ENCODE measurements at regions not wholly inside any gene's neighbourhood (a gene's known extent, or its start where the extent isn't known, plus 50 kb on each side); places are given as distances from the start of the nearest gene placed in this dataset.
"Not testable (repeated sequence)": the region's sequence is repeated elsewhere in the genome, so short reads cannot be mapped to it uniquely, and the experiment has no call there.

DNA sequence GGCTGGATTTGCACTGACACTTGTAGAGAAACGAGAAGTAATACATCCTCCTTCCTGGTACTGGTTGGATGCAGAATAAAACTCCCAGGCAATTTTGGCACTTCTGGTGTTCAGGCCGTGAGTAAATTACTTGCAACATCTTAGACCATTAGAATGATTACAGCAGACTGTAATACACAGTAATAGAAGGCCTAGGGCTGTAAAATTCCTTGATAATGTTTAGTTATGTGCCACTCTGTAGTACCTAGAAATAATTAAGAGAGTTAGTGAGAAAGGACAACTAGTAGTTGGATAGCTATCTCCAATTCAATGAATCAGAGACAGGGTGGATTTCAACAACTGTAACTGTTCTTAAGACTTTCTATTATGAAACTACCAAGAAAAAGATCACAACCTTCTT lies 356.3 kb upstream of the SETBP1 start:
- Histone ChIP-seq H3K27ac (ENCODE audit: low read length) (no peak overlapping the region), H3K4me1 (ENCODE audit: control insufficient read depth, insufficient read depth, low read length) (no peaks in the 10 kb centered on the region), H3K27me3 (ENCODE audit: control insufficient read depth, insufficient read depth) (no peaks in the 10 kb centered on the region), H3K4me3 (ENCODE audit: low read length) (no peak overlapping the region), H3K9me3 (ENCODE audit: control insufficient read depth, low read length) (no peaks in the 10 kb centered on the region)
- DNase-seq (no peak), ATAC-seq (peak in 1 of 2 donors; percentile 40)
- 50% methylated on average over 2 of the region's 2 CpGs for WGBS
- intact Hi-C loops (cut with DNase I): loop anchor here in 2 of 4 donors (10.0 kb wide), 3 partner anchors 190 to 700 kb away; no protein-coding TSS in a partner anchor

- Histone ChIP-seq H3K4me1 (ENCODE audit: control insufficient read depth, insufficient read depth, low read length) (no peaks in the 10 kb centered on the region), H3K27ac (ENCODE audit: low read length) (no peak overlapping the region), H3K4me3 (ENCODE audit: low read length) (no peak overlapping the region), H3K27me3 (ENCODE audit: control insufficient read depth, insufficient read depth) (no peaks in the 10 kb centered on the region), H3K9me3 (ENCODE audit: control insufficient read depth, low read length) (no peaks in the 10 kb centered on the region)
- no peak for ATAC-seq
- 43% methylated on average over 4 of the region's 4 CpGs for WGBS
- intact Hi-C loops (cut with DNase I): loop anchor here in 3 of 4 donors (5.0 to 10.0 kb wide), 4 partner anchors 191 to 701 kb away; no protein-coding TSS in a partner anchor
- DNase-seq: peak; percentile 44 to 79 (median 57)
Measured at GRCh38 chr18:44325903-44326635, 354.6 kb upstream of the SETBP1 start.

- ATAC-seq (no peak), DNase-seq (no peak)
- Histone ChIP-seq H3K4me3 (ENCODE audit: low read length) (no peak overlapping the region), H3K4me1 (ENCODE audit: control insufficient read depth, insufficient read depth, low read length) (no peaks in the 10 kb centered on the region), H3K9me3 (ENCODE audit: control insufficient read depth, low read length) (no peaks in the 10 kb centered on the region), H3K27ac (ENCODE audit: low read length) (no peak overlapping the region), H3K27me3 (ENCODE audit: control insufficient read depth, insufficient read depth) (no peaks in the 10 kb centered on the region)
- intact Hi-C loops (cut with DNase I): no loop called here
- WGBS: 76% methylated on average over 6 of the region's 6 CpGs
Measured at GRCh38 chr18:44331656-44332570, 348.8 kb upstream of the SETBP1 start.

DNA sequence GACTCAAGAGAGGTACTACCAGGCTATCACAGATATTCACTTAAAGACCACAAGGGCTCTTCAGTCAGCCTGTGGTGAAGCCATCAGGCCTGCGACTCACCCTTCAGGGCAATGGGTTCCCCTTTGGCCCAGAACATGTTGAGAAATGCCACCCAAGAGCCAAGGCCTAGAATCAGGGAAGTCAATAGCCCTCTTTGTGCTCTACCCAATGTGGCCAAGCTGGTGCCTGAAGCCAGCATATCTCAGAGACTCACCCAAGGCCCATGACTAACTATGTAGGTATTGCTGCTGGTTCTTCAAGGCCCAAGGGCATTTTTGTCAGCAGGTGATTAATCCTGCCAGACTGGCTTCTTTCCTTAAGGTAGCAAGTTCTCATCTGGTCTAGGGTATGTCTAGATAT lies 338.9 kb upstream of the SETBP1 start:
- 80% methylated on average over 1 of the region's 1 CpG for WGBS

DNA sequence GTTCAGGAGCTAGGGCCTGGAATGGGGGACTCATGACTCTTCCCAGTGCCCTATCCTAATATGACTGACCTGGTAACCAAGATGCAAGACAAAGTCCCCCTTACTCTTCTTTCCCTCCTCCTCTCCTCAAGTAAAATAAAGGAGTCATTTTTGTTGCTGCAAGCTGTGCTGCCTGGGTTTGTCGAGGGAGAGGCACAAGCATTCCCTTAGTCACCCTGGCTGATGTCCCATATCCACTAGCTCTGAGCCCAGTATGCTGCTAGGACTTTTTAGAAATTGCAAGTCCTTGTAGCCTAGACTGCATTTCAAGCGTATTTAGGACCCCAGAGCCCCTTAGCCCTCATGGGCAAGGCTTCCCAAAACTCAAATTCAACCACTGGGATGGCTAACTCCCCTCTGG lies 338.5 kb upstream of the SETBP1 start:
- intact Hi-C loops (cut with DNase I): loop anchor here in 1 of 4 donors (5.0 kb wide), 1 partner anchor 550 kb away; no protein-coding TSS in a partner anchor
- no peaks in the 10 kb centered on the region for H3K9me3 ChIP-seq (ENCODE audit: control insufficient read depth, low read length)
- H3K27ac ChIP-seq (ENCODE audit: low read length): no peak overlapping the region
- 67% methylated on average over 2 of the region's 2 CpGs for WGBS
- ATAC-seq (no peak), DNase-seq (peak in 1 of 3 donors; percentile 9)
- H3K4me3 ChIP-seq (ENCODE audit: low read length): no peak overlapping the region
- H3K4me1 ChIP-seq (ENCODE audit: control insufficient read depth, insufficient read depth, low read length): no peaks in the 10 kb centered on the region
- no peaks in the 10 kb centered on the region for H3K27me3 ChIP-seq (ENCODE audit: control insufficient read depth, insufficient read depth)

More for the DNA sequence above, 338.9 kb upstream of the SETBP1 start:
- intact Hi-C loops (cut with DNase I): loop anchor here in 1 of 4 donors (5.0 kb wide), 1 partner anchor 551 kb away; no protein-coding TSS in a partner anchor
- H3K27me3 ChIP-seq (ENCODE audit: control insufficient read depth, insufficient read depth): no peaks in the 10 kb centered on the region
- H3K9me3 ChIP-seq (ENCODE audit: control insufficient read depth, low read length): no peaks in the 10 kb centered on the region
- DNase-seq (no peak), ATAC-seq (no peak)
- no peak overlapping the region for H3K4me3 ChIP-seq (ENCODE audit: low read length)
- no peak overlapping the region for H3K27ac ChIP-seq (ENCODE audit: low read length)
- H3K4me1 ChIP-seq (ENCODE audit: control insufficient read depth, insufficient read depth, low read length): no peaks in the 10 kb centered on the region

GRCh38 chr18:44342946-44343345 lies 337.7 kb upstream of the SETBP1 start:
- DNase-seq (no peak), ATAC-seq (no peak)
- Histone ChIP-seq H3K4me1 (ENCODE audit: control insufficient read depth, insufficient read depth, low read length) (no peaks in the 10 kb centered on the region), H3K27me3 (ENCODE audit: control insufficient read depth, insufficient read depth) (no peaks in the 10 kb centered on the region), H3K4me3 (ENCODE audit: low read length) (no peak overlapping the region), H3K9me3 (ENCODE audit: control insufficient read depth, low read length) (no peaks in the 10 kb centered on the region), H3K27ac (ENCODE audit: low read length) (no peak overlapping the region)
- intact Hi-C loops (cut with DNase I): loop anchor here in 1 of 4 donors (5.0 kb wide), 1 partner anchor 549 kb away; no protein-coding TSS in a partner anchor
- 82% methylated on average over 2 of the region's 2 CpGs for WGBS

GRCh38 chr18:44343570-44343969 lies 337.1 kb upstream of the SETBP1 start:
- intact Hi-C loops (cut with DNase I): loop anchor here in 1 of 4 donors (5.0 kb wide), 1 partner anchor 549 kb away; no protein-coding TSS in a partner anchor
- DNase-seq (no peak), ATAC-seq (peak; percentile 23 to 81)
- Histone ChIP-seq H3K4me1 (ENCODE audit: control insufficient read depth, insufficient read depth, low read length) (no peaks in the 10 kb centered on the region), H3K27me3 (ENCODE audit: control insufficient read depth, insufficient read depth) (no peaks in the 10 kb centered on the region), H3K27ac (ENCODE audit: low read length) (no peak overlapping the region), H3K4me3 (ENCODE audit: low read length) (no peak overlapping the region), H3K9me3 (ENCODE audit: control insufficient read depth, low read length) (no peaks in the 10 kb centered on the region)

DNA sequence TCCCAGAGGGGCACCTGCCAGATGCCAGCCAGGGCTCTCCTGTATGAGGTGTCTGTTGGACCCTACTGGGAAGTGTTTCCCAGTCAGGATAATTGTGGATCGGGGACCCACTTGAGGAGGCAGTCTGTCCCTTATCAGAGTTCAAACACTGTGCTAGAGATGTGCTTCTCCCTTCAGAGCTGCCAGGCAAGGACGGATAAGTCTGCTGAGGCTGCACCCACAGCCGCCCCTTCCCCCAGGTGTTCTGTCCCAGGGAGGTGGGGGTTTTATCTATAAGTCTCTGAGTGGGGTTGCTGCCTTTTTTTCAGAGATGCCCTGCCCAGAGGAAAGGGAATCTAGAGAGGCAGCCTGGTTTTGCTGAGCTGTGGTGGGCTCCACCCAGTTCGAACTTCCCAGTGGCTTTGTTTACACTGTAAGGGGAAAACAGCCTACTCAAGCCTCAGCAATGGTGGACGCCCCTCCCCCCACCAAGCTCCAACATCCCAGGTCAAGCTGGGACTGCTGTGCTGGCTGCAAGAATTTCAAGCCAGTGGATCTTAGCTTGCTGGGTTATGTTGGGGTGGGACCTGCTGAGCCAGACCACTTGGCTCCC lies 324.0 kb upstream of the SETBP1 start:
- peaks cover 2% of the 10 kb centered on the region for H3K9me3 ChIP-seq (ENCODE audit: control insufficient read depth, low read length)
- no peaks in the 10 kb centered on the region for H3K4me1 ChIP-seq (ENCODE audit: control insufficient read depth, insufficient read depth, low read length)
- 48% methylated on average over 5 of the region's 5 CpGs for WGBS
- no peak for ATAC-seq
- no peaks in the 10 kb centered on the region for H3K27me3 ChIP-seq (ENCODE audit: control insufficient read depth, insufficient read depth)
- no peak overlapping the region for H3K27ac ChIP-seq (ENCODE audit: low read length)
- H3K4me3 ChIP-seq (ENCODE audit: low read length): no peak overlapping the region
- DNase-seq: no peak
- intact Hi-C loops (cut with DNase I): no loop called here

DNA sequence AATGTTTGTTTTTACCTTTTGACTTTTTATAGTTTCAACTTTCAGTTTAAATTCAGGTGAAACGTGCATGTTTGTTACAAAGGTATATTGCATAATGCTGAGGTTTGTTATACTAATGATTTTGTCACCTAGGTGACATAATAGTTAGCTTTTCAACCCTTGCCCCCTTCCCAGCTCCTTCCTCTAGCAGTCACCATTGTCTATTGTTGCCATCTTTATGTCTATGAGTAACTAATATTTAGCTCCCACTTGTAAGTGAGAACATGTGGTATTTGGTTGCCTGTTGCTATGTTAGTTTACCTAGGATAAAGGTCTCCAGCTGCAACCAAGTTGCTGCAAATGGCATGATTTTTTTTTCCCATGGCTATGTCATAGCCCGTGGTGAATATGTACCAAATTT lies 322.3 kb upstream of the SETBP1 start:
- ATAC-seq (no peak), DNase-seq (no peak)
- peaks cover 2% of the 10 kb centered on the region for H3K9me3 ChIP-seq (ENCODE audit: control insufficient read depth, low read length)
- H3K4me1 ChIP-seq (ENCODE audit: control insufficient read depth, insufficient read depth, low read length): no peaks in the 10 kb centered on the region
- intact Hi-C loops (cut with DNase I): no loop called here
- no peak overlapping the region for H3K4me3 ChIP-seq (ENCODE audit: low read length)
- H3K27me3 ChIP-seq (ENCODE audit: control insufficient read depth, insufficient read depth): no peaks in the 10 kb centered on the region
- no peak overlapping the region for H3K27ac ChIP-seq (ENCODE audit: low read length)
- WGBS: 89% methylated on average over 2 of the region's 2 CpGs

- H3K4me1 ChIP-seq (ENCODE audit: control insufficient read depth, insufficient read depth, low read length); H3K27me3 ChIP-seq (ENCODE audit: control insufficient read depth, insufficient read depth); intact Hi-C loops (cut with DNase I); ATAC-seq; H3K27ac ChIP-seq (ENCODE audit: low read length); H3K9me3 ChIP-seq (ENCODE audit: control insufficient read depth, low read length); H3K4me3 ChIP-seq (ENCODE audit: low read length); DNase-seq: not testable (repeated sequence)
- 100% methylated on average over 1 of the region's 1 CpG for WGBS
Measured at GRCh38 chr18:44359741-44360140, 320.9 kb upstream of the SETBP1 start.

All from right cardiac atrium (tissue), 5 donors.